Keratinocyte (primary cell): ENCODE measurements at regions not wholly inside any gene's neighbourhood (a gene's known extent, or its start where the extent isn't known, plus 50 kb on each side); places are given as distances from the start of the nearest gene placed in this dataset.

Experiments used
- DNase-seq: peaks from one replicate; pipeline ENCODE4 v3.0.0-alpha.2; 2011; ENCODE audit warnings: low read depth, missing footprints, low spot score
- FAIRE-seq: peaks from 2 replicates; lab custom pipeline; 2011; peaks lifted over from hg19 to GRCh38; lab: Jason Lieb, UNC
- H2AFZ ChIP-seq: 2 replicates; pipeline ENCODE4 v1.6.0; 2012; ENCODE audit warnings: low read length, control low read depth, inconsistent platforms; ENCODE audit not compliant: control insufficient read depth
- H3K27ac ChIP-seq: 2 replicates; pipeline ENCODE4 v1.5.1; 2011; ENCODE audit warnings: low read length; ENCODE audit not compliant: control insufficient read depth, insufficient read depth
- H3K27me3 ChIP-seq: 3 replicates; pipeline ENCODE4 v1.6.0; 2011; ENCODE audit warnings: low read length; ENCODE audit not compliant: control insufficient read depth, insufficient read depth; ENCODE audit errors: extremely low read depth
- H3K36me3 ChIP-seq, 2 experiments: 2 replicates in 1 of 2; 3 replicates in 1 of 2; pipeline ENCODE4 v1.5.1; 2011; ENCODE audit warnings: low read length in 2 of 2, mild to moderate bottlenecking in 1 of 2; ENCODE audit not compliant: control insufficient read depth in 2 of 2, insufficient read depth in 2 of 2; ENCODE audit errors: extremely low read depth in 1 of 2
- H3K4me1 ChIP-seq: 3 replicates; pipeline ENCODE4 v1.5.1; 2011; ENCODE audit warnings: low read length; ENCODE audit not compliant: control insufficient read depth, insufficient read depth; ENCODE audit errors: extremely low read depth
- H3K4me2 ChIP-seq: 3 replicates; pipeline ENCODE4 v1.6.0; 2011; ENCODE audit warnings: low read depth, low read length; ENCODE audit not compliant: control insufficient read depth, insufficient read depth; ENCODE audit errors: extremely low read depth
- H3K4me3 ChIP-seq, 3 experiments: fragments of 200-600 bp in 1 of 3; sonication (generic) in 1 of 3; 2 replicates in 2 of 3; 3 replicates in 1 of 3; pipeline ENCODE4 v1.5.1; 2011 to 2016; ENCODE audit warnings: low read length in 3 of 3, mild to moderate bottlenecking in 3 of 3, control low read depth in 2 of 3, inconsistent platforms in 1 of 3, low read depth in 1 of 3, mixed read lengths in 1 of 3, mixed run types in 1 of 3, moderate library complexity in 1 of 3; ENCODE audit not compliant: control insufficient read depth in 2 of 3, insufficient read depth in 2 of 3; ENCODE audit errors: extremely low read depth in 1 of 3
- H3K79me2 ChIP-seq: 2 replicates; pipeline ENCODE4 v1.6.0; 2012; ENCODE audit warnings: low read length; ENCODE audit not compliant: control insufficient read depth, insufficient read depth
- H3K9ac ChIP-seq: 3 replicates; pipeline ENCODE4 v1.6.0; 2011; ENCODE audit warnings: low read length; ENCODE audit not compliant: control insufficient read depth, insufficient read depth; ENCODE audit errors: extremely low read depth
- H3K9me1 ChIP-seq: 3 replicates; pipeline ENCODE4 v1.6.0; 2011; ENCODE audit warnings: low read length; ENCODE audit not compliant: control insufficient read depth, insufficient read depth; ENCODE audit errors: extremely low read depth
- H3K9me3 ChIP-seq: 2 replicates; pipeline ENCODE4 v1.5.1; 2012; ENCODE audit warnings: low read depth, low read length; ENCODE audit not compliant: control insufficient read depth
- H4K20me1 ChIP-seq: 3 replicates; pipeline ENCODE4 v1.6.0; 2011; ENCODE audit warnings: low read length; ENCODE audit not compliant: control insufficient read depth, insufficient read depth; ENCODE audit errors: extremely low read depth
- CTCF ChIP-seq, 3 experiments: IDR thresholded peaks in 1 of 3; conservative IDR thresholded peaks in 1 of 3; optimal IDR thresholded peaks in 1 of 3; 2 replicates in 2 of 3; 3 replicates in 1 of 3; pipeline versions ENCODE3 to v1.5.1; 2011; ENCODE audit warnings: low read length in 3 of 3, mild to moderate bottlenecking in 3 of 3, moderate library complexity in 2 of 3, control low read depth in 1 of 3, inconsistent platforms in 1 of 3; ENCODE audit not compliant: insufficient read depth in 2 of 3; ENCODE audit errors: extremely low read depth in 1 of 3
- EZH2 ChIP-seq: IDR thresholded peaks from one replicate; pipeline ENCODE4 v1.6.1; 2012; ENCODE audit warnings: inconsistent platforms, mild to moderate bottlenecking, low read length, moderate library complexity
- dilution Hi-C: fragments of 300-500 bp; cut with MboI; formaldehyde crosslinking; loops from one replicate; pipeline ENCODE4 v1.7.0; 2020; ENCODE audit warnings: low sequenced_read_pairs; ENCODE audit not compliant: extremely low pct_ligation_motif_present

- no peak for TF ChIP-seq CTCF (optimal IDR thresholded peaks at IDR 0.05 in 1 of 3, IDR thresholded peaks at IDR 0.05 in 1 of 3, conservative IDR thresholded peaks at IDR 0.05 in 1 of 3; ENCODE audit: extremely low read depth in 1 of 3, insufficient read depth in 2 of 3, low read length in 3 of 3)
- TF ChIP-seq EZH2: no peak
These were observed 153.4 kb upstream of the QRFPR start for GRCh38 chr4:121534187-121534586.

GRCh38 chr4:121526509-121526908, 145.7 kb upstream of the QRFPR start:
- H3K27ac ChIP-seq: no peak overlapping the region
- H3K4me3 ChIP-seq: no peak overlapping the region
- TF ChIP-seq EZH2 (no peak), CTCF (optimal IDR thresholded peaks at IDR 0.05 in 1 of 3, IDR thresholded peaks at IDR 0.05 in 1 of 3, conservative IDR thresholded peaks at IDR 0.05 in 1 of 3; ENCODE audit: extremely low read depth in 1 of 3, insufficient read depth in 2 of 3, low read length in 3 of 3) (no peak)
- H3K79me2 ChIP-seq: no peaks in the 10 kb centered on the region
- H3K4me1 ChIP-seq: no peaks in the 10 kb centered on the region
- no peaks in the 10 kb centered on the region for H3K36me3 ChIP-seq
- no peak for DNase-seq
- dilution Hi-C loops: no loop called here
- no peaks in the 10 kb centered on the region for H3K9me1 ChIP-seq
- no peak for FAIRE-seq
- no peak overlapping the region for H2AFZ ChIP-seq
- H3K9ac ChIP-seq: no peak overlapping the region
- no peak overlapping the region for H3K4me2 ChIP-seq
- no peaks in the 10 kb centered on the region for H3K9me3 ChIP-seq
- H3K27me3 ChIP-seq: no peaks in the 10 kb centered on the region
- no peaks in the 10 kb centered on the region for H4K20me1 ChIP-seq

More at GRCh38 chr4:121534187-121534586, 153.4 kb upstream of the QRFPR start:
- Histone ChIP-seq H3K4me2 (no peak overlapping the region), H3K9me1 (no peaks in the 10 kb centered on the region), H4K20me1 (no peaks in the 10 kb centered on the region), H2AFZ (no peak overlapping the region), H3K27ac (no peak overlapping the region), H3K4me1 (no peaks in the 10 kb centered on the region), H3K27me3 (no peaks in the 10 kb centered on the region), H3K9me3 (no peaks in the 10 kb centered on the region), H3K36me3 (no peaks in the 10 kb centered on the region), H3K4me3 (no peak overlapping the region), H3K9ac (no peak overlapping the region), H3K79me2 (no peaks in the 10 kb centered on the region)
- FAIRE-seq (no peak), DNase-seq (no peak)
- dilution Hi-C loops: no loop called here
